HCT116 (cell line): ENCODE measurements at regions not wholly inside any gene's neighbourhood (a gene's known extent, or its start where the extent isn't known, plus 50 kb on each side); places are given as distances from the start of the nearest gene placed in this dataset.

Source experiments
- ATAC-seq: fragments of 200-7000 bp; cut with Tn5 transposase; 2 replicates; pipeline ENCODE4 v1.9.1; 2020; ENCODE audit warnings: mild to moderate bottlenecking, moderate library complexity
- BruUV-seq: library from RNA; stranded (reverse); fragments of 400-500 nt; replicated peaks from 2 replicates; lab custom pipeline; 2021; lab: Mats Ljungman, UMichigan
- CTCF ChIA-PET: fragments of 300-600 bp; sonication (Branson Sonifier 250); formaldehyde crosslinking; loops from one replicate; lab custom pipeline; 2021; ENCODE audit warnings: antibody characterized with exemption; lab: Charles Lee
- POLR2A ChIA-PET: fragments of 300-600, 350-600 bp; sonication (Branson Sonifier 250); formaldehyde crosslinking; loops from one replicate; lab custom pipeline; 2021; ENCODE audit warnings: antibody characterized with exemption; lab: Charles Lee
- RAD21 ChIA-PET, 2 experiments: fragments of 300-600 bp; sonication (Branson Sonifier 250); formaldehyde crosslinking; loops; one replicate each; lab custom pipeline; 2023; ENCODE audit warnings: low total read pairs in 2 of 2; ENCODE audit not compliant: uncharacterized antibody in 2 of 2, unreplicated experiment in 2 of 2, low non-redundant PET in 1 of 2; lab: Charles Lee
- DNase-seq: peaks from one replicate; pipeline ENCODE4 v3.0.0-alpha.2; 2010; ENCODE audit warnings: low read depth, low spot score
- H2AFZ ChIP-seq: fragments of 200-600 bp; shearing (Covaris generic), sonication (generic); 2 replicates; pipeline ENCODE4 v1.6.1; 2017; ENCODE audit warnings: low read depth, mixed run types, mixed read lengths, antibody characterized with exemption, low read length; ENCODE audit not compliant: poor library complexity, severe bottlenecking
- H3K27ac ChIP-seq: 2 replicates; pipeline ENCODE4 v1.5.1; 2012; ENCODE audit warnings: low read depth, low read length
- H3K27me3 ChIP-seq: fragments of 200-600 bp; sonication (generic); 2 replicates; pipeline ENCODE4 v1.6.1; 2016; ENCODE audit warnings: mixed run types, low read length, mixed read lengths; ENCODE audit not compliant: insufficient read depth
- H3K36me3 ChIP-seq, 2 experiments: fragments of 200-500 bp in 1 of 2; fragments of 200-600 bp in 1 of 2; sonication (Bioruptor generic) in 1 of 2; sonication (generic) in 1 of 2; 2 replicates each; pipeline versions ENCODE4 v1.5.1 to v1.6.1; 2014 to 2016; ENCODE audit warnings: low read length in 2 of 2, inconsistent platforms in 1 of 2, mixed read lengths in 1 of 2, mixed run types in 1 of 2; ENCODE audit not compliant: insufficient read depth in 2 of 2, control insufficient read depth in 1 of 2
- H3K4me1 ChIP-seq, 2 experiments: fragments of 200-600 bp in 1 of 2; sonication (generic) in 1 of 2; 2 replicates each; pipeline versions ENCODE4 v1.5.1 to v1.6.1; 2012 to 2017; ENCODE audit warnings: low read length in 2 of 2, inconsistent platforms in 1 of 2, mild to moderate bottlenecking in 1 of 2, mixed read lengths in 1 of 2, mixed run types in 1 of 2, moderate library complexity in 1 of 2; ENCODE audit not compliant: insufficient read depth in 2 of 2, control insufficient read depth in 1 of 2
- H3K4me2 ChIP-seq: fragments of 200-600 bp; sonication (generic); 2 replicates; pipeline ENCODE4 v1.6.1; 2017; ENCODE audit warnings: mixed run types, low read length, mixed read lengths
- H3K4me3 ChIP-seq, 2 experiments: fragments of 200-600 bp in 1 of 2; sonication (generic) in 1 of 2; replicated peaks in 1 of 2; 2 replicates each; pipeline ENCODE4 v1.5.1; 2011 to 2016; ENCODE audit warnings: low read length in 2 of 2, control low read depth in 1 of 2, low read depth in 1 of 2, mild to moderate bottlenecking in 1 of 2, mixed read lengths in 1 of 2, mixed run types in 1 of 2
- H3K79me2 ChIP-seq: fragments of 200-600 bp; sonication (generic); 2 replicates; pipeline ENCODE4 v1.6.1; 2017; ENCODE audit warnings: mild to moderate bottlenecking, mixed run types, low read length, moderate library complexity, mixed read lengths; ENCODE audit not compliant: insufficient read depth
- H3K9ac ChIP-seq: fragments of 200-600 bp; sonication (generic); 2 replicates; pipeline ENCODE4 v1.6.1; 2016; ENCODE audit warnings: low read length, mixed read lengths
- H3K9me2 ChIP-seq: fragments of 200-600 bp; sonication (generic), shearing (Covaris generic); 2 replicates; pipeline ENCODE4 v1.6.1; 2017; ENCODE audit warnings: mixed run types, mild to moderate bottlenecking, moderate library complexity; ENCODE audit not compliant: insufficient read depth
- H3K9me3 ChIP-seq, 2 experiments: fragments of 200-500 bp in 1 of 2; fragments of 200-600 bp in 1 of 2; sonication (Bioruptor generic) in 1 of 2; sonication (generic) in 1 of 2; 2 replicates each; pipeline ENCODE4 v1.6.1; 2014 to 2017; ENCODE audit warnings: low read length in 2 of 2, mixed read lengths in 2 of 2, inconsistent platforms in 1 of 2, low read depth in 1 of 2, mild to moderate bottlenecking in 1 of 2, mixed run types in 1 of 2, moderate library complexity in 1 of 2; ENCODE audit not compliant: control insufficient read depth in 1 of 2, insufficient read depth in 1 of 2
- H4K20me1 ChIP-seq: fragments of 200-600 bp; sonication (generic), shearing (Covaris generic); 2 replicates; pipeline ENCODE4 v1.6.1; 2017; ENCODE audit warnings: mixed run types, mild to moderate bottlenecking, moderate library complexity; ENCODE audit not compliant: insufficient read depth
- CBX3 ChIP-seq: IDR thresholded peaks from 2 replicates; pipeline ENCODE4 v1.6.1; 2012; ENCODE audit warnings: low read depth
- EZH2 ChIP-seq: fragments of 200-600 bp; sonication (generic); IDR thresholded peaks from 2 replicates; pipeline ENCODE4 v1.6.1; 2017; ENCODE audit warnings: antibody characterized with exemption, mixed run types
- FOSL1 ChIP-seq: IDR thresholded peaks from 2 replicates; pipeline ENCODE4 v1.6.1; 2012; ENCODE audit warnings: low read depth
- JUND ChIP-seq: IDR thresholded peaks from 2 replicates; pipeline ENCODE4 v1.6.1; 2012
- POLR2A ChIP-seq: IDR thresholded peaks from 2 replicates; pipeline ENCODE4 v1.7.0; 2011; ENCODE audit warnings: borderline replicate concordance; ENCODE audit not compliant: insufficient read depth, insufficient read length; ENCODE audit errors: extremely low read depth
- POLR2AphosphoS5 ChIP-seq: IDR thresholded peaks from 2 replicates; pipeline ENCODE4 v1.6.1; 2011; ENCODE audit warnings: mild to moderate bottlenecking, low read depth, low read length, moderate library complexity
- RAD21 ChIP-seq: IDR thresholded peaks from 2 replicates; pipeline ENCODE4 v1.6.1; 2012; ENCODE audit warnings: low read depth, mild to moderate bottlenecking
- intact Hi-C: fragments of 100-400 bp; cut with micrococcal nuclease; formaldehyde crosslinking; loops from 2 replicates; pipeline ENCODE4 v1.10.0; 2022

GRCh38 chr3:17831366-17831765, 88.9 kb upstream of the TBC1D5 start:
- Histone ChIP-seq H3K79me2 (no peaks in the 10 kb centered on the region), H3K4me2 (no peak overlapping the region), H3K27me3 (no peaks in the 10 kb centered on the region), H3K9me2 (no peaks in the 10 kb centered on the region), H3K36me3 (no peaks in the 10 kb centered on the region), H4K20me1 (no peaks in the 10 kb centered on the region), H3K4me1 (peaks cover 0 to 7% of the 10 kb centered on the region in 2 experiments; a peak in 1 of 4 replicates), H3K27ac (no peak overlapping the region), H3K9me3 (no peaks in the 10 kb centered on the region), H3K9ac (no peak overlapping the region), H2AFZ (no peak overlapping the region), H3K4me3 (no peak overlapping the region)
- POLR2A ChIA-PET: no interaction called here
- CTCF ChIA-PET: interaction anchor here (2.4 kb wide), 1 partner anchor 10 kb away, joined by 15 read pairs; no protein-coding TSS in a partner anchor
- RAD21 ChIA-PET: no interaction called here
- ATAC-seq: no peak
- intact Hi-C loops: no loop called here
- DNase-seq: no peak
- BruUV-seq: no TSS peak
- TF ChIP-seq RAD21: no peak
- 0 out of 2 replicates have a peak, but pooled peaks have one; percentile 12 for TF ChIP-seq FOSL1
- no peak for TF ChIP-seq POLR2AphosphoS5
- TF ChIP-seq POLR2A: no peak
- no peak for TF ChIP-seq CBX3

- intact Hi-C loops: no loop called here
- H3K4me3 ChIP-seq: no peak overlapping the region
- POLR2A ChIA-PET: no interaction called here
- BruUV-seq: no TSS peak
- no peak overlapping the region for H3K9ac ChIP-seq
- no peak for ATAC-seq
- H3K9me3 ChIP-seq: no peaks in the 10 kb centered on the region
- CTCF ChIA-PET: interaction anchor here (2.4 kb wide), 1 partner anchor 10 kb away, joined by 15 read pairs; no protein-coding TSS in a partner anchor
- H3K27me3 ChIP-seq: no peaks in the 10 kb centered on the region
- no peak overlapping the region for H3K27ac ChIP-seq
- no peak overlapping the region for H3K4me2 ChIP-seq
- RAD21 ChIA-PET: no interaction called here
- no peak for DNase-seq
- H3K79me2 ChIP-seq: no peaks in the 10 kb centered on the region
- peaks cover 0 to 7% of the 10 kb centered on the region in 2 experiments; a peak in 1 of 4 replicates for H3K4me1 ChIP-seq
- no peak for TF ChIP-seq JUND
- TF ChIP-seq EZH2: no peak
- no peaks in the 10 kb centered on the region for H3K9me2 ChIP-seq
- no peak overlapping the region for H2AFZ ChIP-seq
- no peaks in the 10 kb centered on the region for H4K20me1 ChIP-seq
- H3K36me3 ChIP-seq: no peaks in the 10 kb centered on the region
Observed at GRCh38 chr3:17830788-17831187, 88.4 kb upstream of the TBC1D5 start.
